Hindlimb muscle (tissue), 1 donor: ENCODE measurements at regions not wholly inside any gene's neighbourhood (a gene's known extent, or its start where the extent isn't known, plus 50 kb on each side); places are given as distances from the start of the nearest gene placed in this dataset.

Source experiments
- DNase-seq: peaks from one replicate; pipeline ENCODE4 v3.0.0-alpha.2; 2013

GRCh38 chr6:122072014-122072647 lies 327.3 kb upstream of the HSF2 start:
- peak; percentile 84 for DNase-seq

- DNase-seq = peak; percentile 49
These were observed 324.2 kb upstream of the HSF2 start for GRCh38 chr6:122075084-122075838.

- DNase-seq = peak; percentile 58
These were observed 323.5 kb upstream of the HSF2 start for GRCh38 chr6:122075917-122076316.

- no peak for DNase-seq
These were observed 321.8 kb upstream of the HSF2 start for GRCh38 chr6:122077603-122078002.

- DNase-seq = no peak
These were observed 321.0 kb upstream of the HSF2 start for GRCh38 chr6:122078481-122078880.

GRCh38 chr6:122079916-122080315 lies 319.5 kb upstream of the HSF2 start:
- DNase-seq = peak; percentile 45

- DNase-seq = no peak
These were observed 317.5 kb upstream of the HSF2 start for GRCh38 chr6:122081921-122082320.

GRCh38 chr6:122082370-122082769 lies 317.1 kb upstream of the HSF2 start:
- DNase-seq = no peak

GRCh38 chr6:122092366-122092765 lies 307.1 kb upstream of the HSF2 start:
- DNase-seq = no peak

GRCh38 chr6:122098201-122098678 lies 301.2 kb upstream of the HSF2 start:
- DNase-seq = no peak

- no peak for DNase-seq
These were observed 297.4 kb upstream of the HSF2 start for GRCh38 chr6:122102026-122102425.

- no peak for DNase-seq
These were observed 292.1 kb upstream of the HSF2 start for GRCh38 chr6:122107256-122107852.

- DNase-seq = no peak
These were observed 290.4 kb upstream of the HSF2 start for GRCh38 chr6:122109075-122109474.

GRCh38 chr6:122114717-122115116 lies 284.7 kb upstream of the HSF2 start:
- DNase-seq = no peak

- DNase-seq = no peak
These were observed 283.2 kb upstream of the HSF2 start for GRCh38 chr6:122116119-122116834.

- peak; percentile 82 for DNase-seq
These were observed 282.4 kb upstream of the HSF2 start for GRCh38 chr6:122116835-122117627.

- no peak for DNase-seq
These were observed 280.4 kb upstream of the HSF2 start for GRCh38 chr6:122118945-122119506.

GRCh38 chr6:122122202-122122601 lies 277.2 kb upstream of the HSF2 start:
- DNase-seq = no peak

- DNase-seq = no peak
These were observed 276.8 kb upstream of the HSF2 start for GRCh38 chr6:122122686-122123085.

- DNase-seq = no peak
These were observed 274.5 kb upstream of the HSF2 start for GRCh38 chr6:122124908-122125307.

- no peak for DNase-seq
These were observed 272.6 kb upstream of the HSF2 start for GRCh38 chr6:122126894-122127293.

GRCh38 chr6:122128445-122128844 lies 271.0 kb upstream of the HSF2 start:
- DNase-seq = no peak
